ENCODE measurements at regions not wholly inside any gene's neighbourhood (a gene's known extent, or its start where the extent isn't known, plus 50 kb on each side); places are given as distances from the start of the nearest gene placed in this dataset.

GRCh38 chr13:106098778-106099177 lies 436.7 kb downstream of the EFNB2 start:
- no peak overlapping the region for H3K9ac ChIP-seq
- no peak overlapping the region for H3K4me3 ChIP-seq (IDR thresholded peaks at IDR 0.05; ENCODE audit: insufficient read depth, low read depth, low read length)
- H4K20me1 ChIP-seq (ENCODE audit: insufficient read depth): no peaks in the 10 kb centered on the region
- no peak for TF ChIP-seq CTCF (conservative IDR thresholded peaks at IDR 0.05; ENCODE audit: low read depth, low read length)
- H3K36me3 ChIP-seq (ENCODE audit: insufficient read depth): no peaks in the 10 kb centered on the region
- no peak overlapping the region for H3K4me2 ChIP-seq
- no peaks in the 10 kb centered on the region for H3K27me3 ChIP-seq (ENCODE audit: insufficient read depth, low read depth)
- no peaks in the 10 kb centered on the region for H3K4me1 ChIP-seq (ENCODE audit: low read depth, poor library complexity, severe bottlenecking)
- no peaks in the 10 kb centered on the region for H3K79me2 ChIP-seq (ENCODE audit: insufficient read depth, low read depth)
- no peak overlapping the region for H2AFZ ChIP-seq (ENCODE audit: low read depth)
- no peak overlapping the region for H3K27ac ChIP-seq

GRCh38 chr13:106096661-106097092 lies 438.8 kb downstream of the EFNB2 start:
- no peak overlapping the region for H3K9ac ChIP-seq
- no peak overlapping the region for H2AFZ ChIP-seq (ENCODE audit: low read depth)
- H3K4me1 ChIP-seq (ENCODE audit: low read depth, poor library complexity, severe bottlenecking): no peaks in the 10 kb centered on the region
- no peaks in the 10 kb centered on the region for H4K20me1 ChIP-seq (ENCODE audit: insufficient read depth)
- H3K27ac ChIP-seq: no peak overlapping the region
- no peaks in the 10 kb centered on the region for H3K27me3 ChIP-seq (ENCODE audit: insufficient read depth, low read depth)
- no peak overlapping the region for H3K4me3 ChIP-seq (IDR thresholded peaks at IDR 0.05; ENCODE audit: insufficient read depth, low read depth, low read length)
- H3K79me2 ChIP-seq (ENCODE audit: insufficient read depth, low read depth): no peaks in the 10 kb centered on the region
- no peaks in the 10 kb centered on the region for H3K36me3 ChIP-seq (ENCODE audit: insufficient read depth)
- H3K4me2 ChIP-seq: no peak overlapping the region
- no peak for TF ChIP-seq CTCF (conservative IDR thresholded peaks at IDR 0.05; ENCODE audit: low read depth, low read length)

- Histone ChIP-seq H2AFZ (ENCODE audit: low read depth) (no peak overlapping the region), H3K27ac (no peak overlapping the region), H3K36me3 (ENCODE audit: insufficient read depth) (no peaks in the 10 kb centered on the region), H3K4me1 (ENCODE audit: low read depth, poor library complexity, severe bottlenecking) (no peaks in the 10 kb centered on the region), H3K4me2 (no peak overlapping the region), H3K79me2 (ENCODE audit: insufficient read depth, low read depth) (no peaks in the 10 kb centered on the region), H3K9ac (no peak overlapping the region), H4K20me1 (ENCODE audit: insufficient read depth) (no peaks in the 10 kb centered on the region), H3K27me3 (ENCODE audit: insufficient read depth, low read depth) (no peaks in the 10 kb centered on the region), H3K4me3 (IDR thresholded peaks at IDR 0.05; ENCODE audit: insufficient read depth, low read depth, low read length) (no peak overlapping the region)
- no peak for TF ChIP-seq CTCF (conservative IDR thresholded peaks at IDR 0.05; ENCODE audit: low read depth, low read length)
Observed at GRCh38 chr13:106095919-106096318, 439.5 kb downstream of the EFNB2 start.

- no peak overlapping the region for H2AFZ ChIP-seq (ENCODE audit: low read depth)
- no peak overlapping the region for H3K4me3 ChIP-seq (IDR thresholded peaks at IDR 0.05; ENCODE audit: insufficient read depth, low read depth, low read length)
- no peaks in the 10 kb centered on the region for H3K4me1 ChIP-seq (ENCODE audit: low read depth, poor library complexity, severe bottlenecking)
Observed at GRCh38 chr13:106095406-106095805, 440.1 kb downstream of the EFNB2 start.

More at GRCh38 chr13:106095406-106095805, 440.1 kb downstream of the EFNB2 start:
- Histone ChIP-seq H3K36me3 (ENCODE audit: insufficient read depth) (no peaks in the 10 kb centered on the region), H4K20me1 (ENCODE audit: insufficient read depth) (no peaks in the 10 kb centered on the region), H3K27me3 (ENCODE audit: insufficient read depth, low read depth) (no peaks in the 10 kb centered on the region), H3K4me2 (no peak overlapping the region), H3K27ac (no peak overlapping the region), H3K9ac (no peak overlapping the region), H3K79me2 (ENCODE audit: insufficient read depth, low read depth) (no peaks in the 10 kb centered on the region)
- no peak for TF ChIP-seq CTCF (conservative IDR thresholded peaks at IDR 0.05; ENCODE audit: low read depth, low read length)

Data from KMS-11 (cell line).